T-helper 1 cell (primary cell): ENCODE measurements at regions not wholly inside any gene's neighbourhood (a gene's known extent, or its start where the extent isn't known, plus 50 kb on each side); places are given as distances from the start of the nearest gene placed in this dataset.

ENCODE experiments used
- DNase-seq, 5 donors: peaks; one replicate each; pipeline ENCODE4 v3.0.0-alpha.2; 2012 to 2020

DNA sequence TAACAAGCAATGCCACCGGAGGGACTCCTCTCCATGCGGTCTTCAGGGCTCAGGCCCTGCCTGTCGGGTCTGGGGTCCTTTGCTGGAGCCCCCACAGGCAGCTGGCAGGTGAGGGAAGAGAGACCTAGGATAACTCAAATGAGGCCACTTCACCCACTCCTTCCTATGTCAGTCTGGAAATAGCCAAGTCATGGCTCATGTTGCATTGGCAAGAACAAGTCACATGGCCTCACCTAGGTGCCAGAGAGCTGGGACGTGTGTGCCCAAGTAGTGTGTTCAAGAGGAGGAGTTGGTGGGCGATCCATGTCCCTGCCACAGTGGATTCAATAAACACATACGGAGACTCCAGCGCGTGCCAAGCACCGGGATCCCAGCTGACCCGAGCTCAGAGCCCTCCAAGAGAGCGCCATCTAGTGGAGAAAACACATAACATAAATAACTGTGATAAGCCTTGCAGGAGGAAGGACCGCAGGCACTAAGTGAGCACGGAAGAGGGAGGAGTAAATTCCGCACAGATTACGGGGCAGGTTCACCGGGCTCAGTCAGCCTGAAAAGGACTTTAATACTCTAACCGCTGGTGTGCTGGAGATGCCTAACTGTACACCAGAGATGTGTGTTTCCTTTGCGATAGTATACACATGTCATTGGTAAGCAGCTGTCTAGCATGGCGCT is 580.8 kb downstream of the CCDC171 start:
- peak in 1 of 5 donors; percentile 29 for DNase-seq

GRCh38 chr9:16134351-16134750 is 581.5 kb downstream of the CCDC171 start:
- no peak for DNase-seq

DNA sequence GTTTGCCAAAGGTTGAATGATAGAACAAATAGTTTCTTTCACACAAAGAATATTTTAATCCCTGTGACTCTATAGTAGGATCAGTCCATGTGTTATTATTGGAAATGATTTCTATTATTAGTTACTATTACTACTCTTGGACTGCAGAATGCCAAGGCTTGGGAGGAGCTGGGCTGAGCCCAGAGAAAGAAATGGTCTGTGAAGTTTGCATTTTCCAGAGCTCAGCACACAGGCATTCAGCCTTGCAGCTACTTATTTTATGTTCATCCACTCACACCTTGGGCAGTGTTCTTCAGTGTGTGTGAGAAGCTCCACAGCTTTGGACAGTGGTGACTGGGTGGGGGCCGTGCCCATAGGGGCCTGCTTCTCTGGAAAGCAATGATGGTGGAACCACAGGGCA is 583.1 kb downstream of the CCDC171 start:
- DNase-seq: no peak

DNA sequence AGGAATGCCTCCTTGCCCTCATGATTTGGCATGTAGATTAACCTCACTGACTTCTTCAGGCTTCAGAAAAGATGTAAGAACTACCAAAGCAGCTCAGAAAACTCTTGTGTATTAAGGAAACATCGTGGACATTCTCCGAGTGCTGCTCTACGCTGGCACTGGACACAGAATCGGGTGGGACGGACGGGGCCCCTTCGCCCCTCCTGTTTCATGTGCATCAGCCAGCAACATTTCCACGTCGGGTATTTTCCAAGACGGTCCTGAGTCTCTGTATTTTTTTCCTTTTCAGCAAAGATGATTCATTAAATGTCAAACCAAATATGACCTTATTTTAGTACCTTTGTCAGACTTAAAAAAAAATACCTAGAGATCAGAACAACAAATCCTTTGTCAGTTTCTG is 583.6 kb downstream of the CCDC171 start:
- DNase-seq: no peak

DNA sequence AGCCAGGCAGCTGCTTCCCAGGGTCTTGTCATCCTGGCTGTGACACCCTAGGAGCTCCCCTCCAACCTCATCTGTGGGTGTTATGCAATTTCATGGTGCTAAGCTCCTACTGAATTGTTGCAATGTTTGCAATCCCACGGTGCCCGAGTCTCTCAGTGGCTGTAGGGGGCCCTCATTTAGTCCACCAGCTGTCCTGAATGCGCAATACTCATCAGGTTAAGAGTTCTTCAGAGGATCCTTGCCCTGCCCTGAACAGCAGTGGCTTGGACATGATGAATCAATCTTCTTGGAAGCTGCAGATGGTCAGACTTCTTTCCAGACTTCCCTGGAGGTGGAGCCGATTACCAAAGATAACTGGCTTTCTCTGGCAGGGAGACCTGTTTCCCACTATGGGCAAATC is 584.1 kb downstream of the CCDC171 start:
- DNase-seq: no peak

- DNase-seq: no peak
Observed at GRCh38 chr9:16138561-16139491, 586.0 kb downstream of the CCDC171 start.

- no peak for DNase-seq
Observed at GRCh38 chr9:16139774-16140173, 586.9 kb downstream of the CCDC171 start.

- no peak for DNase-seq
Observed at GRCh38 chr9:16143310-16143709, 590.5 kb downstream of the CCDC171 start.

- no peak for DNase-seq
Observed at GRCh38 chr9:16143947-16144890, 591.4 kb downstream of the CCDC171 start.

- no peak for DNase-seq
Observed at GRCh38 chr9:16145196-16145950, 592.5 kb downstream of the CCDC171 start.

DNA sequence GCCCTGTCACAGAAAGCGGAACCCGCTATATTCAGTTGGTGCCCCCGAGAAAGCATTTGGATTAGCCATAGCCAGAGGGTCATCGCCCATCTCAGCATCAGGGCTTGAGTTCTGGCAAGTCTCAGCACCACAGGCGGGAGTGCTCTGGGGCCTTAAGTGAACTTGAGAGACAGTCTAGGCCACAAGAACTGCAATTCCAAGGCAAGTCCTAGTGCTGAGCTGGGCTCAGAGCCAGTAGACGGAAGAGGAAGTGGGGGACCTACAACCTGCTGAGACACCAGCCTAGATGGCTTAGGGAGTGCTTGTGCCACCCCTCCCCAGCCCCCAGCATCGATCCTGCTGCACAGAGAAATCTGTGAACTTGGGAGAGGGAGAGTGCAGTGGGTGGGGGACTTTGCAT is 594.9 kb downstream of the CCDC171 start:
- no peak for DNase-seq

DNA sequence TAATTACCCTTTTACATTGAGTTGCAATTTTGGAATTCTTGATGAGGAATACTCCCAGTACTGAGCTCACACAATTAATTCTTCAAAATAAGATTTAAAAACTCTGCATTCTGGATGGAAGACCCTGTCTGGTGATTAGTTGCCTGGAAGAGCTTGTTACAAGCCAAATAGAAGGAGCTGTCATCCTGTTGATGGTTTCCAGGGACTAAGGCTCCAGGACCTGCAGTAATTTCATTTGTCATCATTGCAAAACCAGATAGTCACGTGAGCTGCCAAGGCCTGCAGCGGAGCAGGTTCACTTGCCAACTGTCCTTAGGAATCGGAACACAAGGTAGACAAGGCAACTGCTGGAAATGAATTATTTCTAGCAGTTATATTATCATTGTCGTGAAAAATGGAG is 597.7 kb downstream of the CCDC171 start:
- no peak for DNase-seq

- DNase-seq: no peak
Observed at GRCh38 chr9:16150938-16151650, 598.3 kb downstream of the CCDC171 start.

DNA sequence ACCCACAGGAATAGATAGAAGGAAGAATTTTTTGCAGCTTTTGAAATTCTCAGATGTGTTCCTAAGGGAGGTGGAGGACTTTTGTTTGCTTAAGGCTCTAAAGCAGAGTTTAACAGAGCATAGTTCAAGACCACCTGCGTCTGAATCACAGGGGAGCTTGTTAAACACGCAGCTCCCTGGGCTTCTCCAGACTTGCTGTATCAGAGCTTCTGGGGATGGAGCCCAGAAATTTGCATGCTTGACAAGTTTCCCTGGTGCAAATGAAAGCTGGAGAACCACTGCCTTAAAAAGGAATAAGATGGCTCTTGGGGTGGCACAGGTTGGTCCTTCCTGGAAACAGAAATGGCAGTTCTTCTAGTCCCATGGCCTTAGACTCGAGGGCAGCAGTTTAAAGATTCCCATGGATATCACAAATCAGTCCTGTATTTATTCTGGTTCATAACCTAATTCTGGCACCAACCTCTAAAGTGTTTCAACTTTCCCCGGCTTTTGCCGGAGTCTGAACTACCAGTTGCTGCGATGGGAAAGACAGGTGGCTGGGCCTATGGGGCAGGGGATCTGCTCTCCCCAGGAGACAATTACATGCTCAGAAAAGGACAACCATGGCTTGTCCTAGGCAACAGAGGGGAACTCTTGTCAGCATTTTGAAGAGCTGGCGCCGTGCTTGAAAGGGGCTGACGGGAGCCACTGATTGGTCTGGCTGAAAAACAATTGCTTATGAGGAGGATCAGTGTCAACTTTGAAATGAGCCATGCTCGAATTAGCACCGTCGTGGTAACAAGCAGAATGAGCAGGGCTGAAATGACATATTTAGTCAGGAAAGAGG is 599.6 kb downstream of the CCDC171 start:
- no peak for DNase-seq

DNA sequence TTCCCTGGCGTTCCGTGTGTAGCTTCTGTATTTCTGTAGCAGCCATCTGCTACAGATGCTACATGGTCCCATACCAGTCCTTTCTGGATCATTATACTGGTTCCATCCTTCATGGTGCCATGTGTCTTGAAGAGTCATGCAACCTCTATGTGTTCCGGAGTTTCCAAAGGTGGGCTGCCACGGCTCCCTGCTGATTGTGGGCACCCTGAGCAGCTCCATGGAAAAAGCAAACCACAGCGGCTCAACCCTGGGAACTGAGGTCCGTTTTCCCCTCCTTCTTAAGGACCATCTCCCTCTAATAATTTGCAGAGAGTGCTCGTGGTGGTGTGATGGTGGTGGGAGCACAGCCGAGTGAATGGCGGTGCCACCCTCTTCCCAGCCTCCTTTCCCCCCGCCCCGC is 600.4 kb downstream of the CCDC171 start:
- DNase-seq: no peak

DNA sequence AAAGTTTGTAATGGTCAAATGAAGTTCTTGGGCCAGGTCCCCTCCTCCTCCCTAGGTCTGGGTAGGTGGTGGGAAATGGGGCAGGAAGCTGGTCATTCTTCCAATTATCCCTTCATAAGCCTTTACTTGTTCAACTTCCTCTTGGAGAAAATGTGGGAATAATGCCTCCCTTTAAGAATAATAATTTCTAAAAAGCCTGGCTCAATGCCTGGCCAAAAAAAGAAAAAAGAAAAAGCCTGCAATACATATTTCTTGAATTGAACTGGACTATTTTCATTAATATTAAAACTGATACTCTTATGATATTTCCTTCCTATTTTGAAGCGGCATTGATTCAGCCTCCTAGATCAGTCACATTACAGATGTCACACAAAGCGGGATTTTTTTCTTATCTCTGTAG is 600.9 kb downstream of the CCDC171 start:
- DNase-seq: no peak

DNA sequence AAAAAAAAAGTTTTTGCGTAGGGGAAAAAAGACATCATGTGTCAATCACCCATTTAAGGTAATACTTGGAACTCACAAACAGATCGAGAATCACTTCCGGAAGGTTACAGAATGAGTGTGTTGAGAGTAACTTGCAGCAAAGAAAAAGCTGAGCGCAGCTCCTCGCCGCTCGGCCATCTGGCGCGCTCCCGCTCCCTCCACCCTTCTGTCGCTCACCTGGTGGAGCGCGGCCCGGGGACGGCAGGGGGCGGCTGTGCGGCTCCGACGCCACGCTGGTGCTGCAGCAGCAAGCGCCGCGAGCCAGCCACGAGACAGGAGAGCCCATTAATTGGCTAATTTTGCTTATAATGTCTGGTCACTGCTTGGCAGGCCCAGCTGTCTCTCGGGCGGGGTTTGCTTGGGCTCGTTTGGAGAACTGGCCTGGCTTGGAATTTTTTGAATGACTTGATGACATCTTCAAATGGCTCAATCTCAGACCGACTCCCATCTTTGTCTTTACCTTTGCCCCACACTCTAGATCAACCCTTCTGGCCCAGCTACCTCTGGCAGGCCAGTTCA is 601.8 kb downstream of the CCDC171 start:
- DNase-seq: peak in 1 of 5 donors; percentile 41

- no peak for DNase-seq
Observed at GRCh38 chr9:16155878-16156277, 603.0 kb downstream of the CCDC171 start.

DNA sequence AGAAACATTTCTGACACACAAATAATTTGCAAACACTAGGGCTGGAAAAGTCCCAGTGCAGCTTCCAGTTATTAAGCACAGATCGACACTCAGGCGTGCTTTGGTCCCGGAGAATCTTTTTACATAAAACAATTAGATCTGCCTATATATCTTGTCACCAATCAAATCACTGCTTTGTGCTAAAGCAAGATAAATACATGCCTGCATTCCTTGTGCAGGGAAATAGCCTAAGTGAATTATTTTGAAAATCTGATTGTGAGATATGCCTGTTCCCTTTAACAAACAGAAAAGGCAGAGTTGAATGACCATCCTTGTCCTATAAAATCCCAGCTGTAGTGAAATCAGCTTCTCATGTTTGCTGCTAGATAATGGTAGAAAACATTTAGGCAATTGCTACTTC is 604.4 kb downstream of the CCDC171 start:
- no peak for DNase-seq

DNA sequence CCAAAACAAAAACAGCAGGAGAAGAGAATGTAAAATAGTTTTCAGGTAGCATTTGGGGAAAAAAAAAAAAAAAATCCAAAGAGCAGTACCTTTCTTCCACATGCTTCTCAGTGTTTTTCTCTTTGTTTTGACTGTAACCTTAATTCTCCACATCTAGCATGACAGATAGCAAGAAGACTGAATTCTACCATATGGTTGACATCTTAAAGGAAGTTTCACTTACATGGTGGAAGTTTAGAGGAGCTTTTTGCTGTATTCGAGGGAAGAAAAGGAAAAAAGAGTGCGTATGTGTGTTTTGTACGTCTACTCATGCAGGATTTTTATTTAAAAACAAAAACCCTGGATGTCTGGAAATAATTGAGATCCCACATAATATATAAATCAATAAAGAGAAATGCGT is 604.8 kb downstream of the CCDC171 start:
- DNase-seq: no peak
